Epithelial cell of esophagus (primary cell): ENCODE measurements at regions not wholly inside any gene's neighbourhood (a gene's known extent, or its start where the extent isn't known, plus 50 kb on each side); places are given as distances from the start of the nearest gene placed in this dataset.

ENCODE experiments used
- DNase-seq: peaks from one replicate; pipeline ENCODE4 v3.0.0; 2010; ENCODE audit warnings: low read depth
- H3K4me3 ChIP-seq: 2 replicates; pipeline ENCODE4 v1.5.1; 2011; ENCODE audit warnings: mild to moderate bottlenecking, low read length, control low read depth
- CTCF ChIP-seq: IDR thresholded peaks from 2 replicates; pipeline ENCODE4 v1.5.1; 2011; ENCODE audit warnings: low read depth, mild to moderate bottlenecking, low read length, control low read depth, inconsistent platforms; ENCODE audit not compliant: insufficient read depth; ENCODE audit errors: missing control alignments

GRCh38 chr3:66097647-66098046, 58.9 kb upstream of the MAGI1 start:
- DNase-seq = no peak
- TF ChIP-seq CTCF = no peak

DNA sequence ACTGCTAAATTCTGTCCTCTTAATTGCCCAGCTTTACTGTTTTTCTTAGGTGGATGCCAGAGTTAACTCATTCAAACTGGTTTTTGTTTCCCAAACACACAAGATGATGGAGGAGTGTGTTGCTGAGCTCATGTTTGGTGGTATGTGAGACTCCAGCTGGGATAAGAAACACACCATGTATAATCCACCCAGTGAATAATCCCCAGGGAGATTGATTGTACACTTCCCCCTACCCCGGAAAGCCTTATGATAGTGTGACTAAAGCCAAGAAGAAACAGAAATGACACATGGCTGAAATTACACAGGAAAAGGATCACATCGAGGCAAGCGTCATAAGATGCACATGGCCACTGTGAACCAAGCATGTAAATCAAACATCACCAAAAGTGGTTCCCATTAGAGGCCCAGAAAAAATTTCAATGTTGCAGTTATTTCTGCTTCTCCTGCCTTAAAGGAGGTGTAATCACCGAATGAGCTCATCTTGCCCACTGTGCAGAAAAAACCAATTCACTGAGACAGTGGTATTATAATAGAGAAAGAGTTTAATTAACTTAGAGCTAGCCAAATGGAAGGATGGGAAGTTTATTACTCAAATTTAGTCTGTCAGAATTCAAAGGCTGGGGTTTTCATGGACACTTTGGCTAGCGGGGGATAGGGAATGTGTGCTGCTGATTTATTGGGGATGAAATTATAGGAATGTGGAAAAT, 56.7 kb upstream of the MAGI1 start:
- DNase-seq = no peak
- no peak for TF ChIP-seq CTCF
- H3K4me3 ChIP-seq = no peak overlapping the region

More at GRCh38 chr3:66097647-66098046, 58.9 kb upstream of the MAGI1 start:
- no peak overlapping the region for H3K4me3 ChIP-seq

- TF ChIP-seq CTCF = no peak
- H3K4me3 ChIP-seq = no peak overlapping the region
- DNase-seq = no peak
Measured at GRCh38 chr3:66093981-66094380, 55.3 kb upstream of the MAGI1 start.

- no peak for TF ChIP-seq CTCF
- no peak for DNase-seq
- H3K4me3 ChIP-seq = no peak overlapping the region
Measured at GRCh38 chr3:66092175-66092995, 53.7 kb upstream of the MAGI1 start.
